H1 (cell line): ENCODE measurements at regions not wholly inside any gene's neighbourhood (a gene's known extent, or its start where the extent isn't known, plus 50 kb on each side); places are given as distances from the start of the nearest gene placed in this dataset.
"Not testable (repeated sequence)": the region's sequence is repeated elsewhere in the genome, so short reads cannot be mapped to it uniquely, and the experiment has no call there.

Source experiments
- CTCF ChIA-PET: fragments of 300-600 bp; sonication (Branson Sonifier 250); formaldehyde crosslinking; loops from one replicate; lab custom pipeline; 2021; ENCODE audit not compliant: partially characterized antibody; lab: Charles Lee
- POLR2A ChIA-PET: fragments of 300-600 bp; sonication (Branson Sonifier 250); formaldehyde crosslinking; loops from one replicate; lab custom pipeline; 2021; ENCODE audit warnings: inconsistent platforms; ENCODE audit not compliant: partially characterized antibody; lab: Charles Lee
- DNase-seq, 2 experiments: peaks; one replicate each; pipeline versions ENCODE4 v3.0.0 to v3.0.0-alpha.2; 2010 to 2022; ENCODE audit warnings: low spot score in 2 of 2, low read depth in 1 of 2, mixed read lengths in 1 of 2
- FAIRE-seq: peaks from 2 replicates; lab custom pipeline; 2011; peaks lifted over from hg19 to GRCh38; lab: Jason Lieb, UNC
- H2AFZ ChIP-seq: 2 replicates; pipeline ENCODE4 v1.8.1; 2012; ENCODE audit warnings: low read length, inconsistent platforms
- H2AK5ac ChIP-seq: 2 replicates; pipeline ENCODE4 v1.6.1; 2013; ENCODE audit warnings: low read depth, low read length
- H2BK120ac ChIP-seq: replicated peaks from 2 replicates; pipeline ENCODE3; 2013; ENCODE audit warnings: low read depth, low read length, inconsistent platforms
- H2BK12ac ChIP-seq: 2 replicates; pipeline ENCODE4 v1.6.1; 2013; ENCODE audit warnings: low read depth, low read length
- H2BK15ac ChIP-seq: 2 replicates; pipeline ENCODE4 v1.6.1; 2013; ENCODE audit warnings: low read length
- H2BK20ac ChIP-seq: 2 replicates; pipeline ENCODE4 v1.6.1; 2013; ENCODE audit warnings: low read length
- H2BK5ac ChIP-seq: 2 replicates; pipeline ENCODE4 v1.6.1; 2013; ENCODE audit warnings: low read depth, low read length
- H3K14ac ChIP-seq: 2 replicates; pipeline ENCODE4 v1.6.1; 2013; ENCODE audit warnings: inconsistent platforms; ENCODE audit not compliant: insufficient read length
- H3K18ac ChIP-seq: 2 replicates; pipeline ENCODE4 v1.6.1; 2013; ENCODE audit warnings: low read length; ENCODE audit errors: extremely low read depth
- H3K23ac ChIP-seq: 2 replicates; pipeline ENCODE4 v1.6.1; 2013; ENCODE audit warnings: inconsistent platforms; ENCODE audit not compliant: insufficient read length
- H3K23me2 ChIP-seq: 2 replicates; pipeline ENCODE4 v1.6.1; 2013; ENCODE audit warnings: low read depth, low read length
- H3K27ac ChIP-seq: 2 replicates; pipeline ENCODE4 v1.6.1; 2011; ENCODE audit warnings: low read depth, low read length, inconsistent platforms
- H3K27me3 ChIP-seq, 4 experiments: replicated peaks in 1 of 4; 1 replicate in 1 of 4; 2 replicates in 3 of 4; pipeline versions ENCODE4 v1.6.1 to v1.8.1; 2011 to 2013; ENCODE audit warnings: low read length in 3 of 4, mild to moderate bottlenecking in 3 of 4, inconsistent platforms in 2 of 4, mixed read lengths in 2 of 4, moderate library complexity in 1 of 4; ENCODE audit not compliant: control insufficient read depth in 3 of 4, insufficient read depth in 3 of 4; ENCODE audit errors: extremely low read depth in 1 of 4
- H3K36me3 ChIP-seq, 4 experiments: 2 replicates each; pipeline versions ENCODE4 v1.6.1 to v1.8.1; 2011 to 2013; ENCODE audit warnings: mild to moderate bottlenecking in 4 of 4, low read length in 3 of 4, moderate library complexity in 2 of 4, control low read depth in 1 of 4, inconsistent platforms in 1 of 4; ENCODE audit not compliant: insufficient read depth in 4 of 4, control insufficient read depth in 2 of 4
- H3K4ac ChIP-seq: replicated peaks from 2 replicates; pipeline ENCODE3; 2013; ENCODE audit warnings: low read length, low read depth, mixed read lengths, inconsistent platforms; ENCODE audit not compliant: insufficient read length
- H3K4me1 ChIP-seq, 4 experiments: replicated peaks in 1 of 4; 1 replicate in 1 of 4; 2 replicates in 3 of 4; pipeline versions ENCODE4 v1.6.1 to v1.8.1; 2011 to 2013; ENCODE audit warnings: low read length in 3 of 4, inconsistent platforms in 2 of 4, mixed read lengths in 1 of 4; ENCODE audit not compliant: insufficient read depth in 4 of 4, control insufficient read depth in 3 of 4
- H3K4me2 ChIP-seq, 2 experiments: 2 replicates each; pipeline versions ENCODE4 v1.6.1 to v1.8.1; 2011 to 2013; ENCODE audit warnings: low read depth in 2 of 2, low read length in 2 of 2, control low read depth in 1 of 2, inconsistent platforms in 1 of 2, mild to moderate bottlenecking in 1 of 2; ENCODE audit not compliant: insufficient read depth in 1 of 2
- H3K4me3 ChIP-seq, 4 experiments: fragments of 200-600, 300-600 bp in 1 of 4; sonication (generic), shearing (Covaris generic), sonication (Bioruptor Twin) in 1 of 4; 2 replicates each; pipeline versions ENCODE4 v1.5.1 to v1.8.1; 2011 to 2016; ENCODE audit warnings: low read length in 4 of 4, low read depth in 3 of 4, control low read depth in 2 of 4, inconsistent platforms in 2 of 4, mild to moderate bottlenecking in 2 of 4, mixed read lengths in 1 of 4, moderate library complexity in 1 of 4; ENCODE audit not compliant: insufficient read depth in 2 of 4; ENCODE audit errors: extremely low read depth in 1 of 4
- H3K56ac ChIP-seq: replicated peaks from 2 replicates; pipeline ENCODE3; 2013; ENCODE audit warnings: low read depth, mild to moderate bottlenecking, mixed read lengths, low read length, inconsistent platforms; ENCODE audit not compliant: insufficient read length
- H3K79me1 ChIP-seq: 2 replicates; pipeline ENCODE4 v1.6.1; 2013; ENCODE audit warnings: low read depth, low read length, control low read depth
- H3K79me2 ChIP-seq, 2 experiments: 2 replicates each; pipeline versions ENCODE4 v1.6.1 to v1.8.1; 2012 to 2013; ENCODE audit warnings: low read length in 2 of 2, mild to moderate bottlenecking in 2 of 2, inconsistent platforms in 1 of 2; ENCODE audit not compliant: insufficient read depth in 2 of 2, control insufficient read depth in 1 of 2
- H3K9ac ChIP-seq, 4 experiments: replicated peaks in 1 of 4; 1 replicate in 1 of 4; 2 replicates in 3 of 4; pipeline versions ENCODE4 v1.6.1 to v1.8.1; 2011 to 2013; ENCODE audit warnings: low read depth in 3 of 4, low read length in 3 of 4, control low read depth in 2 of 4, mild to moderate bottlenecking in 2 of 4, moderate library complexity in 2 of 4, inconsistent platforms in 1 of 4; ENCODE audit errors: extremely low read depth in 1 of 4
- H3K9me3 ChIP-seq, 2 experiments: 2 replicates each; pipeline versions ENCODE4 v1.6.1 to v1.8.1; 2012 to 2013; ENCODE audit warnings: mild to moderate bottlenecking in 2 of 2, moderate library complexity in 2 of 2, control low read depth in 1 of 2, inconsistent platforms in 1 of 2, low read depth in 1 of 2, low read length in 1 of 2, mixed read lengths in 1 of 2; ENCODE audit not compliant: insufficient read depth in 2 of 2
- H4K20me1 ChIP-seq, 2 experiments: replicated peaks in 1 of 2; 2 replicates each; pipeline versions ENCODE3 to v1.8.1; 2011 to 2013; ENCODE audit warnings: inconsistent platforms in 2 of 2, low read length in 2 of 2, mild to moderate bottlenecking in 1 of 2; ENCODE audit not compliant: insufficient read depth in 2 of 2, control insufficient read depth in 1 of 2
- H4K5ac ChIP-seq: 2 replicates; pipeline ENCODE4 v1.6.1; 2013; ENCODE audit warnings: low read length, low read depth, mixed read lengths, inconsistent platforms; ENCODE audit not compliant: insufficient read length
- H4K8ac ChIP-seq: 2 replicates; pipeline ENCODE4 v1.8.0; 2013; ENCODE audit warnings: mild to moderate bottlenecking, moderate library complexity, low read length, inconsistent platforms; ENCODE audit not compliant: insufficient read depth; ENCODE audit errors: extremely low read depth
- H4K91ac ChIP-seq: replicated peaks from 2 replicates; pipeline ENCODE3; 2013; ENCODE audit warnings: low read length, mixed read lengths, inconsistent platforms; ENCODE audit not compliant: insufficient read length
- WGBS, 2 experiments: shearing (Covaris generic) in 1 of 2; methylation state at CpG; one replicate each; pipeline versions ENCODE4 v1.1.6 to v1.1.7; 2013 to 2015; ENCODE audit warnings: low lambda C conversion rate in 2 of 2, mixed read lengths in 2 of 2, inconsistent platforms in 1 of 2, low coverage in 1 of 2, missing lambda C conversion rate in 1 of 2; ENCODE audit not compliant: insufficient replicate concordance in 2 of 2, insufficient coverage in 1 of 2, insufficient read length in 1 of 2; ENCODE audit errors: extremely low coverage in 1 of 2, missing lambda C conversion rate in 1 of 2; 5-methylcytosine and 5-hydroxymethylcytosine counted together

DNA sequence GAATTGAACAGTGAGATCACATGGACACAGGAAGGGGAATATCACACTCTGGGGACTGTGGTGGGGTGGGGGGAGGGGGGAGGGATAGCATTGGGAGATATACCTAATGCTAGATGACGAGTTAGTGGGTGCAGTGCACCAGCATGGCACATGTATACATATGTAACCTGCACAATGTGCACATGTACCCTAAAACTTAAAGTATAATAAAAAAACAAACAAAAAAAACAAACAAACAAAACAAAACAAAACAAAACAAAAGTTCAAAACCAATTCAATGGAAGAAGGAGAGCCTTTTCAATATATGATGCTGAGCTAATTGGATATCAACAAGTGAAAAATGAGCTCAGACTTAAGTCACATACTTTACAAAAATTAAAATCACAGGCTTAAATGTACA lies 592.8 kb downstream of the CBLN4 start:
- H4K8ac ChIP-seq, H3K79me1 ChIP-seq, H2BK5ac ChIP-seq, H3K18ac ChIP-seq, FAIRE-seq, H3K4ac ChIP-seq, H2AK5ac ChIP-seq, H3K23ac ChIP-seq, H3K36me3 ChIP-seq, CTCF ChIA-PET, H2BK20ac ChIP-seq, H3K4me1 ChIP-seq, H2BK120ac ChIP-seq, H3K9me3 ChIP-seq, H3K14ac ChIP-seq, H3K79me2 ChIP-seq, H4K91ac ChIP-seq, H3K27me3 ChIP-seq, H4K5ac ChIP-seq, H3K23me2 ChIP-seq, POLR2A ChIA-PET, H2BK12ac ChIP-seq, H3K4me2 ChIP-seq, H2BK15ac ChIP-seq, H3K27ac ChIP-seq, H3K9ac ChIP-seq, H3K4me3 ChIP-seq, H3K56ac ChIP-seq, H2AFZ ChIP-seq, DNase-seq, H4K20me1 ChIP-seq: not testable (repeated sequence)
- WGBS, 2 experiments, result no CpG with 5 or more reads among the region's 1 CpG
